Common myeloid progenitor, CD34-positive (primary cell): ENCODE measurements at regions not wholly inside any gene's neighbourhood (a gene's known extent, or its start where the extent isn't known, plus 50 kb on each side); places are given as distances from the start of the nearest gene placed in this dataset.

ENCODE experiments used
- CTCF ChIA-PET: fragments of 350-600 bp; sonication (Branson Sonifier 250); formaldehyde crosslinking; loops from one replicate; lab custom pipeline; 2021; ENCODE audit warnings: antibody characterized with exemption; lab: Charles Lee
- POLR2A ChIA-PET: fragments of 350-600 bp; sonication (Branson Sonifier 250); formaldehyde crosslinking; loops from one replicate; lab custom pipeline; 2021; ENCODE audit warnings: antibody characterized with exemption; lab: Charles Lee
- DNase-seq, 3 donors: peaks; one replicate each; pipeline versions ENCODE4 v3.0.0 to v3.0.0-alpha.2; 2013
- H3K27ac ChIP-seq, 2 experiments: 1 replicate in 1 of 2; 2 replicates in 1 of 2; pipeline ENCODE4 v1.7.0; 2013; ENCODE audit warnings: inconsistent platforms in 2 of 2, low read length in 2 of 2, mild to moderate bottlenecking in 2 of 2, low read depth in 1 of 2, moderate library complexity in 1 of 2; ENCODE audit not compliant: severe bottlenecking in 2 of 2, insufficient read depth in 1 of 2, poor library complexity in 1 of 2
- H3K27me3 ChIP-seq, 5 experiments: replicated peaks in 2 of 5; 1 replicate in 3 of 5; 2 replicates in 2 of 5; pipeline versions ENCODE4 v1.6.1 to v1.7.0; 2013; ENCODE audit warnings: low read length in 4 of 5, mild to moderate bottlenecking in 2 of 5, moderate library complexity in 2 of 5, inconsistent platforms in 1 of 5; ENCODE audit not compliant: insufficient read depth in 5 of 5, control insufficient read depth in 4 of 5
- H3K36me3 ChIP-seq, 4 experiments: 1 replicate in 2 of 4; 2 replicates in 2 of 4; pipeline versions ENCODE4 v1.6.1 to v1.7.0; 2013; ENCODE audit warnings: low read length in 3 of 4, control low read depth in 1 of 4, mild to moderate bottlenecking in 1 of 4; ENCODE audit not compliant: control insufficient read depth in 4 of 4, insufficient read depth in 4 of 4
- H3K4me1 ChIP-seq, 4 experiments: 1 replicate in 3 of 4; 2 replicates in 1 of 4; pipeline versions ENCODE4 v1.6.1 to v1.7.1; 2013; ENCODE audit warnings: low read length in 3 of 4, mild to moderate bottlenecking in 3 of 4, control low read depth in 1 of 4, inconsistent platforms in 1 of 4, moderate library complexity in 1 of 4; ENCODE audit not compliant: control insufficient read depth in 4 of 4, insufficient read depth in 4 of 4; ENCODE audit errors: control extremely low read depth in 1 of 4
- H3K4me3 ChIP-seq, 7 experiments: 1 replicate in 4 of 7; 2 replicates in 3 of 7; pipeline versions ENCODE4 v1.5.1 to v1.7.0; 2013; ENCODE audit warnings: mild to moderate bottlenecking in 7 of 7, low read length in 6 of 7, moderate library complexity in 6 of 7, inconsistent platforms in 2 of 7, low read depth in 2 of 7, control low read depth in 1 of 7; ENCODE audit not compliant: insufficient read depth in 4 of 7, control insufficient read depth in 1 of 7; ENCODE audit errors: extremely low read depth in 1 of 7
- H3K9me3 ChIP-seq, 5 experiments: 1 replicate in 4 of 5; 2 replicates in 1 of 5; pipeline versions ENCODE4 v1.6.1 to v1.7.1; 2013; ENCODE audit warnings: low read length in 4 of 5, mild to moderate bottlenecking in 2 of 5, inconsistent platforms in 1 of 5, low read depth in 1 of 5, moderate library complexity in 1 of 5; ENCODE audit not compliant: control insufficient read depth in 4 of 5, insufficient read depth in 2 of 5; ENCODE audit errors: control extremely low read depth in 1 of 5
- WGBS: methylation state at CpG from one replicate; pipeline ENCODE4 v1.1.5; 2013; ENCODE audit not compliant: insufficient coverage; 5-methylcytosine and 5-hydroxymethylcytosine counted together

DNA sequence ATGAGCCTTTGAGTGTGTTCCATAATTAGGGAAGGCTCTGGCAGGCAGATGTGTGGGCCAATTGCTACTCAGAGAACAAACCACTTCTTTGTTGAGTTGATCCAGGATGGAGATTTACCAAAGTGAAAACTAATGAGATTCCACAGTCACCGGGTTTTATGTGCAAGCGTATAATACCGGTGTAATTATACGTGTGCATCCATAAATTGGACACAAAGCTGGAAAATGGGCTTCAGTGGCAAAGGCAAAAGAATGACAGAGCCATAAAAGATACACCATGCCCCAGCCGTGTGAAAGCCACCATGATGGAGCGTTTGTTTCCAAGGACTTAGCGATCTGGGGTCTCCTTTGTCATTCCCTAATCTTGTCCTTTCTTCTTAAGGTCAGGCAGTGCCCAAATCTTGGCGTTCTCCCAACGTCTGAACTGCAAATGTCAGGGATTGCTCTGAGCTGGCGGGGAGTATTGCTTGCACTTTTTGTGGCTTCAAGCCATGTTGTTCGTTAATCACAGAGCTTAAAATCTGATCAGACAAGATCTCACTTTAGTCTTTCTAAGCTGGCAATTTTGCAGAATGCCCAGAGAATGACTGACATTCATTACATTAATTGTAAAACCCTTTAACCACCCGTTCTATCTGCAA, 70.1 kb downstream of the NPTX2 start:
- CTCF ChIA-PET = interaction anchor here (0.9 kb wide), 2 partner anchors 17 to 43 kb away, joined by 3 read pairs; no protein-coding TSS in a partner anchor
- 87% methylated on average over 11 of the region's 12 CpGs for WGBS

DNA sequence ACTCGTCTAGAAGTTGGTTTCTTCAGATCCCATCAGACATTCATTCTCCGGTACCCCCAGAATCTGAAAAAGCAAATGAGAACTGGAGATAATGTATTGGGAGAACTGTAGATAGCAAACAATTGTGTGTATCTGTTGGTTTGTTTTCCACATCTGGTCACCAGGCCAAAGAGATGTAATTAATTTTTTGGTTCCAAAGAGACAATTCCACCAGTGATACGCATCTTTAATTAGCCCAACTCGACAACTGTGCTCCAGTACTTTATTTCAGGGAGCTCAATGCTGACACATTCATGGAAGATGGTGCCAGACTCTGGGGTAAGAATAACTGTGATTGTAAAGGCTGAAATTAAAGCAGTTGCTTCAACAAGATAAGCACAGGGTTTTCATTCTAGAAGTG, 74.5 kb downstream of the NPTX2 start:
- 100% methylated on average over 2 of the region's 4 CpGs for WGBS
- POLR2A ChIA-PET = no interaction called here
- CTCF ChIA-PET = no interaction called here
- DNase-seq = no peak
- Histone ChIP-seq H3K27ac (no peak overlapping the region), H3K4me1 (no peaks in the 10 kb centered on the region), H3K36me3 (no peaks in the 10 kb centered on the region), H3K4me3 (no peak overlapping the region), H3K27me3 (no peaks in the 10 kb centered on the region), H3K9me3 (peaks cover 0 to 45% (median 20%) of the 10 kb centered on the region in 5 experiments)

More for the DNA sequence above, 70.1 kb downstream of the NPTX2 start:
- no peak overlapping the region for H3K27ac ChIP-seq
- POLR2A ChIA-PET = no interaction called here
- peaks cover 0 to 20% (median 13%) of the 10 kb centered on the region in 5 experiments for H3K9me3 ChIP-seq
- no peaks in the 10 kb centered on the region for H3K36me3 ChIP-seq
- peak in 1 of 3 donors; percentile 15 for DNase-seq
- H3K4me1 ChIP-seq = peaks cover 0 to 6% (median 2%) of the 10 kb centered on the region in 4 experiments
- no peak overlapping the region for H3K4me3 ChIP-seq
- no peaks in the 10 kb centered on the region for H3K27me3 ChIP-seq

DNA sequence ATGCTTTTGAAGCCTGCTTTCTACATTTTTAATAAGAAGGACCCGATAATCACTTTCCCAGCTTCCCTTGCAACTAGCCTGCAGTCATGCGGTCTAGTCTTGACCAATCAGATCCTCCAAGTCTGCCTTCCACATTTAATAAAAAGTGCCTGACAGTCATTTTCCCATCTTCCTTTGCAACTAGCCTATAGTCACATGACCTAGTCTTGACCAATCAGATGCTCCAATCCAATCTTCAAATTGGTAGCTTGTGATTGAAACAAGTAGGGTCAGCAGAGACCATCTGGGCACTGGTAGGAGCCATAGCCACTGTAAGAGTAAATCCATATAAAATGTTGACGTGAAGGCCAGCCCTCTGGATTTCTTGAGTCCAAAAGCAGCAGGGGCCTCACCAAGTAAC, 80.0 kb downstream of the NPTX2 start:
- H3K9me3 ChIP-seq = peaks cover 2 to 30% (median 11%) of the 10 kb centered on the region in 5 experiments
- H3K4me1 ChIP-seq = no peaks in the 10 kb centered on the region
- DNase-seq = no peak
- ChIA-PET POLR2A (no interaction called here), CTCF (no interaction called here)
- no peak overlapping the region for H3K27ac ChIP-seq
- WGBS = 79% methylated on average over 3 of the region's 3 CpGs
- H3K4me3 ChIP-seq = no peak overlapping the region
- H3K27me3 ChIP-seq = no peaks in the 10 kb centered on the region
- H3K36me3 ChIP-seq = no peaks in the 10 kb centered on the region

DNA sequence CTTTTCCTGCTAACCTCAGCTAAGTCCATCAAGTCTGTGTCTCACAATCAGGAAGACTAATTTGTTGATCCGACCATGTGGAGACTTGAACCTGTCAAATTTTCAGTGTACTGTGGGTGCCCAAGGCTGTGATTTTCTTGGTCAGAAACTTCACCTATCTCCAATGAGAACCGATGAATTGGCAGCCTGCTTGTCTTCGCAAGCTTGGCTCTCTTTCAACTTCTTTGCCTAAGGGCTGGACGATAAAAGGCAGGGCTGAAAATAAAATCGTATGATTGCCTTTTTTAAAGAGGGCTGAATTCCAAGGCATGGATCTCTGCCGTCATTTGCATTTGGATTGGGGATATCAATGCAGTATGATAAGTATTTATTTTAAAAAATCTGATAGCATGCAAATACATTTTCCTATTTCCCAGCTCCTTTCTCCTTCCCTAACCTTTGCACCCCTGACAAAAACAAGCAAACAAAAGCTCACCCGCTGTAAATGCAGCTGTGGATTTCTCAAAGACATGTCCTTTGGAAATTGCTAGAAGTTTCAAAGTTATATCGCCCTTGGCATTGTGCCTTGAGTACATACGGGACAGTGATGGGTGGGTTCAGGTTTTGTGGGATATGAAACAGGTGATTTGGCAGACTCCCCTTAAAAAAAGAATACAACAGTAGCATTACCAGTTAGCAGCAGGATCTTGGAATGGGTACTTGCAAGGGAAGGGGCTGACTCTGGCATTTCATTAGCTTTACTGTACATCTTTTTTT, 80.6 kb downstream of the NPTX2 start:
- no peaks in the 10 kb centered on the region for H3K4me1 ChIP-seq
- ChIA-PET POLR2A (no interaction called here), CTCF (no interaction called here)
- H3K9me3 ChIP-seq = peaks cover 2 to 27% (median 9%) of the 10 kb centered on the region in 5 experiments
- WGBS = 94% methylated on average over 7 of the region's 9 CpGs
- no peaks in the 10 kb centered on the region for H3K27me3 ChIP-seq
- no peaks in the 10 kb centered on the region for H3K36me3 ChIP-seq
- H3K4me3 ChIP-seq = no peak overlapping the region
- no peak for DNase-seq
- H3K27ac ChIP-seq = no peak overlapping the region

DNA sequence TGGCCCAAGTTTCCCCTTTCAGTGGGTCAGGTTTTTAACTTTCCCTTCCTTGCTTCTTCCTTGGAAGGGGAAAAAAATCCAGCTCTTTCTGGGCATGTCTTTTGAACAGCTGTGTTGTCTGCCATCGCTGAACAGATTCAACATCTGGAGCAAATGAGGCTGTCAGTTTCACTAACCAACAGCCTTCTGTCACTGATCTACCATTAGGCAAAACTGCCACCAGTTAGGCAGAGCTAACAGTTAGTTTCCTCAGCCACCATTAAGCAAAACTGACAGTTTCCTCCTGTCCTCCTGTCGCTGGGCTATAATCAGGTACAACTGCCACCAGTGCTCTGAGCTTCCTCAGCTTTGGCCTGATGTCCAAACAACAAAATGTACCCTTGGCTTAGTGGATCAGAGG, 81.9 kb downstream of the NPTX2 start:
- Histone ChIP-seq H3K36me3 (no peaks in the 10 kb centered on the region), H3K9me3 (peaks cover 0 to 13% (median 2%) of the 10 kb centered on the region in 5 experiments), H3K4me3 (no peak overlapping the region), H3K27ac (no peak overlapping the region), H3K4me1 (peaks cover 0 to under 1% (median 0%) of the 10 kb centered on the region in 4 experiments), H3K27me3 (peaks cover 0 to 4% (median 0%) of the 10 kb centered on the region in 5 experiments)
- WGBS = 79% methylated on average over 2 of the region's 2 CpGs
- ChIA-PET CTCF (no interaction called here), POLR2A (no interaction called here)
- no peak for DNase-seq

DNA sequence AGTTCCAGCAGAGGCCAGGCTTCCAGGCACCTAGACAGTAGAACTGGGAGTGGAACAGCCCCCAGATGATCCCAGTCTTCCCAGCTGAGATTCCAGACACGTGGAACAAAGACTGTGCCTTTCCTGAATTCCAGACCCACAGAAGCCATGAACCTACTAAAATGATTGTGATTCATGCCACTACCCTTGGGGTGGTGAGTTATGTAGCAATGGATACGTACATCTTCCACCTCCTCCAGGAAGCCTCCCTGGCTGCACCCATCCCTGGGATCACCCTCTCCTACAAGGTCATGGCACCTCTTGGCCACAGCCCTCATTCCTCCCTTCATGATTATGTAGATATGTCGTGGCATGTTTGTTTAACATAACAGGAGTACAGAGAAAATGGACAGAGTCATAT, 83.4 kb downstream of the NPTX2 start:
- Histone ChIP-seq H3K4me3 (no peak overlapping the region), H3K27me3 (peaks cover 0 to 7% (median 0%) of the 10 kb centered on the region in 5 experiments), H3K4me1 (peaks cover 0 to 2% (median 0%) of the 10 kb centered on the region in 4 experiments), H3K36me3 (no peaks in the 10 kb centered on the region), H3K9me3 (peaks cover 0 to 10% (median 2%) of the 10 kb centered on the region in 5 experiments), H3K27ac (no peak overlapping the region)
- 100% methylated on average over 1 of the region's 3 CpGs for WGBS
- ChIA-PET POLR2A (no interaction called here), CTCF (no interaction called here)
- no peak for DNase-seq

DNA sequence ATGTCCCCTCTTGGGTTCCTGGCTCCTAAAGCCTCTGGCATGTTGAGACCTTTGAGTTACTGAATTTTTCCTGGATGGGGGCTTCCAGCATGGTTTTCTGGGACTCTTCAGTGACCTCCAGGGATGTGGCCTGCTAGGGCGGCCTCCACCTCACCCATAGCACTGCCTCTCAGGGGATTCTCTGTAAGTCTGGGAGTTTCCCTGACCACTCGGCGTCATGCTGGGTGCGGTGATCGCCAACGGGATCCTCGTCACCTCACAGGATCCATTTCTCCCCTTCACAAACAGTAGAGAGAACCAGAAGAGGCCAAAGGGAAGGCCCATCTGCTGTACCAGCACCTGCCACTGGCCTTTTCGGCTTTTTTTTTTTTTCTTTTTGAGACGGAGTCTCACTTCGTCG, 84.3 kb downstream of the NPTX2 start:
- 94% methylated on average over 6 of the region's 11 CpGs for WGBS
- H3K4me1 ChIP-seq = peaks cover 0 to 2% (median 0%) of the 10 kb centered on the region in 4 experiments
- no peak for DNase-seq
- H3K27me3 ChIP-seq = peaks cover 0 to 16% (median 0%) of the 10 kb centered on the region in 5 experiments
- H3K9me3 ChIP-seq = peaks cover 0 to 10% (median 2%) of the 10 kb centered on the region in 5 experiments
- no peaks in the 10 kb centered on the region for H3K36me3 ChIP-seq
- no peak overlapping the region for H3K27ac ChIP-seq
- ChIA-PET CTCF (interaction anchor here (1.4 kb wide), 1 partner anchor 16 kb away, joined by 3 read pairs; no protein-coding TSS in a partner anchor), POLR2A (no interaction called here)
- H3K4me3 ChIP-seq = no peak overlapping the region
